SK-N-SH treated with all-trans-retinoic acid at 6 μM for 48 hours (cell line): ENCODE measurements at regions not wholly inside any gene's neighbourhood (a gene's known extent, or its start where the extent isn't known, plus 50 kb on each side); places are given as distances from the start of the nearest gene placed in this dataset.

Experiments
- ARNTL ChIP-seq: fragments of 450-650 bp; formaldehyde crosslinking; IDR thresholded peaks from 2 replicates; pipeline ENCODE4 v1.5.0; 2020; ENCODE audit warnings: low read depth, mild to moderate bottlenecking, moderate library complexity, borderline replicate concordance
- BACH2 ChIP-seq: fragments of 250-450 bp; sonication (Bioruptor Pico); IDR thresholded peaks from 2 replicates; pipeline ENCODE4 v1.9.0; 2021; ENCODE audit warnings: mild to moderate bottlenecking, borderline replicate concordance
- CSDC2 ChIP-seq: fragments of 250-450 bp; sonication (Bioruptor Pico); IDR thresholded peaks from 2 replicates; pipeline ENCODE4 v1.5.0; 2020; ENCODE audit warnings: mild to moderate bottlenecking, moderate library complexity
- OSR1 ChIP-seq: fragments of 250-450 bp; sonication (Bioruptor Pico); IDR thresholded peaks from 2 replicates; pipeline ENCODE4 v1.8.0; 2022; ENCODE audit warnings: moderate library complexity, mild to moderate bottlenecking, inconsistent platforms
- SNAI2 ChIP-seq: fragments of 250-450 bp; sonication (Bioruptor Pico); IDR thresholded peaks from 2 replicates; pipeline ENCODE4 v1.5.0; 2020; ENCODE audit warnings: mild to moderate bottlenecking, moderate library complexity
- TOX ChIP-seq: fragments of 250-450 bp; sonication (Bioruptor Pico); IDR thresholded peaks from 2 replicates; pipeline ENCODE4 v1.8.0; 2021; ENCODE audit warnings: mild to moderate bottlenecking, moderate library complexity, borderline replicate concordance
- ZFP3 ChIP-seq: fragments of 250-450 bp; sonication (Bioruptor Pico); IDR thresholded peaks from 2 replicates; pipeline ENCODE4 v1.5.0; 2020; ENCODE audit warnings: mild to moderate bottlenecking, moderate library complexity
- TF ChIP-seq, protein P1 (sequence below): fragments of 250-450 bp; sonication (Bioruptor Pico); IDR thresholded peaks from 2 replicates; pipeline ENCODE4 v1.8.0; 2020; ENCODE audit warnings: mild to moderate bottlenecking, moderate library complexity, borderline replicate concordance
- TF ChIP-seq, protein P2 (sequence below): fragments of 250-450 bp; sonication (Bioruptor Pico); IDR thresholded peaks from 2 replicates; pipeline ENCODE4 v1.5.1; 2021; ENCODE audit warnings: mild to moderate bottlenecking, moderate library complexity

DNA sequence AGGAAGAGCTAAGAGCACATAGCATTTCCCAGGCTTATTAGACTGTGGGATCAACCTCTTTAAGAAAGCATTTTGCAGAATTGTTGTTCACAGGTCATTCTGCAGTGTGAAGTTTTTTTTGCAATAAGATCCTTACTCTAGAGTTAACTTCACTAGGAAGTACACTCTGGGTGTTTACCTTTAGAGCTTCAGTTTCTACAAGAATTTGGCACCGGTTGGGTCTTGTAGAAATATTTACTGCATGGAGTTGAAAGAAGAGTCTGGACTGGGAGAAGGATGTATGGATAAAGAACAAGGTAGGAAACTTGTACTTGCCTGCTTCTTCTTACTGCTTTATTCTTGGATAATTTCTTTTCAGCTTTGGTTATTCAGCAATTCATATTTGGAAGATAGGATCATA, 944.9 kb upstream of the GYPC start:
- TF ChIP-seq CSDC2 (CRISPR knock-in tag) (no peak), TOX (CRISPR knock-in tag) (no peak), OSR1 (CRISPR knock-in tag) (no peak), SNAI2 (no peak), ZFP3 (CRISPR knock-in tag) (no peak), BACH2 (CRISPR knock-in tag) (no peak), ARNTL (CRISPR knock-in tag) (no peak)
- TF ChIP-seq, protein P1, sequence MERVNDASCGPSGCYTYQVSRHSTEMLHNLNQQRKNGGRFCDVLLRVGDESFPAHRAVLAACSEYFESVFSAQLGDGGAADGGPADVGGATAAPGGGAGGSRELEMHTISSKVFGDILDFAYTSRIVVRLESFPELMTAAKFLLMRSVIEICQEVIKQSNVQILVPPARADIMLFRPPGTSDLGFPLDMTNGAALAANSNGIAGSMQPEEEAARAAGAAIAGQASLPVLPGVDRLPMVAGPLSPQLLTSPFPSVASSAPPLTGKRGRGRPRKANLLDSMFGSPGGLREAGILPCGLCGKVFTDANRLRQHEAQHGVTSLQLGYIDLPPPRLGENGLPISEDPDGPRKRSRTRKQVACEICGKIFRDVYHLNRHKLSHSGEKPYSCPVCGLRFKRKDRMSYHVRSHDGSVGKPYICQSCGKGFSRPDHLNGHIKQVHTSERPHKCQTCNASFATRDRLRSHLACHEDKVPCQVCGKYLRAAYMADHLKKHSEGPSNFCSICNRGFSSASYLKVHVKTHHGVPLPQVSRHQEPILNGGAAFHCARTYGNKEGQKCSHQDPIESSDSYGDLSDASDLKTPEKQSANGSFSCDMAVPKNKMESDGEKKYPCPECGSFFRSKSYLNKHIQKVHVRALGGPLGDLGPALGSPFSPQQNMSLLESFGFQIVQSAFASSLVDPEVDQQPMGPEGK (CRISPR knock-in tag) = no peak
- TF ChIP-seq, protein P2, sequence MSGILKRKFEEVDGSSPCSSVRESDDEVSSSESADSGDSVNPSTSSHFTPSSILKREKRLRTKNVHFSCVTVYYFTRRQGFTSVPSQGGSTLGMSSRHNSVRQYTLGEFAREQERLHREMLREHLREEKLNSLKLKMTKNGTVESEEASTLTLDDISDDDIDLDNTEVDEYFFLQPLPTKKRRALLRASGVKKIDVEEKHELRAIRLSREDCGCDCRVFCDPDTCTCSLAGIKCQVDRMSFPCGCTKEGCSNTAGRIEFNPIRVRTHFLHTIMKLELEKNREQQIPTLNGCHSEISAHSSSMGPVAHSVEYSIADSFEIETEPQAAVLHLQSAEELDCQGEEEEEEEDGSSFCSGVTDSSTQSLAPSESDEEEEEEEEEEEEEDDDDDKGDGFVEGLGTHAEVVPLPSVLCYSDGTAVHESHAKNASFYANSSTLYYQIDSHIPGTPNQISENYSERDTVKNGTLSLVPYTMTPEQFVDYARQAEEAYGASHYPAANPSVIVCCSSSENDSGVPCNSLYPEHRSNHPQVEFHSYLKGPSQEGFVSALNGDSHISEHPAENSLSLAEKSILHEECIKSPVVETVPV (CRISPR knock-in tag) = no peak
